Osteocyte (in vitro differentiated cells): ENCODE measurements at regions not wholly inside any gene's neighbourhood (a gene's known extent, or its start where the extent isn't known, plus 50 kb on each side); places are given as distances from the start of the nearest gene placed in this dataset.

ENCODE experiments used
- DNase-seq: peaks from one replicate; pipeline ENCODE4 v3.0.0; 2021; ENCODE audit warnings: mixed read lengths; ENCODE audit not compliant: unreplicated experiment; ENCODE audit errors: extremely low spot score
- H3K27ac Mint-ChIP-seq: one replicate; pipeline ENCODE4 v1.8.0; 2021; ENCODE audit warnings: mild to moderate bottlenecking, mixed read lengths; ENCODE audit not compliant: unreplicated experiment
- H3K27me3 Mint-ChIP-seq: one replicate; pipeline ENCODE4 v1.8.0; 2021; ENCODE audit warnings: mixed read lengths; ENCODE audit not compliant: unreplicated experiment
- H3K36me3 Mint-ChIP-seq: one replicate; pipeline ENCODE4 v1.8.0; 2021; ENCODE audit warnings: mixed read lengths; ENCODE audit not compliant: unreplicated experiment
- H3K4me1 Mint-ChIP-seq: one replicate; pipeline ENCODE4 v1.8.0; 2021; ENCODE audit warnings: mixed read lengths; ENCODE audit not compliant: unreplicated experiment
- H3K4me3 Mint-ChIP-seq: one replicate; pipeline ENCODE4 v1.8.0; 2021; ENCODE audit warnings: mild to moderate bottlenecking, moderate library complexity, mixed read lengths; ENCODE audit not compliant: unreplicated experiment
- H3K9me3 Mint-ChIP-seq: one replicate; pipeline ENCODE4 v1.8.0; 2021; ENCODE audit warnings: mixed read lengths; ENCODE audit not compliant: unreplicated experiment
- CTCF ChIP-seq: fragments of 200-600 bp; sonication (generic); IDR thresholded peaks from 2 replicates; pipeline ENCODE4 v1.5.0; 2021; ENCODE audit warnings: antibody characterized with exemption, mild to moderate bottlenecking, moderate library complexity

- no peak for TF ChIP-seq CTCF
- no peak overlapping the region for H3K4me3 Mint-ChIP-seq
- no peak overlapping the region for H3K27ac Mint-ChIP-seq
- H3K27me3 Mint-ChIP-seq: no peaks in the 10 kb centered on the region
- no peak for DNase-seq
- no peaks in the 10 kb centered on the region for H3K4me1 Mint-ChIP-seq
- H3K9me3 Mint-ChIP-seq: peaks cover 3% of the 10 kb centered on the region
- H3K36me3 Mint-ChIP-seq: no peaks in the 10 kb centered on the region
Measured at GRCh38 chr2:70368545-70368944, 66.7 kb upstream of the FAM136A start.

GRCh38 chr2:70367722-70368323 is 66.0 kb upstream of the FAM136A start:
- H3K27me3 Mint-ChIP-seq: no peaks in the 10 kb centered on the region
- H3K4me3 Mint-ChIP-seq: no peak overlapping the region
- H3K27ac Mint-ChIP-seq: no peak overlapping the region
- no peaks in the 10 kb centered on the region for H3K4me1 Mint-ChIP-seq
- TF ChIP-seq CTCF: no peak
- no peak for DNase-seq
- H3K36me3 Mint-ChIP-seq: no peaks in the 10 kb centered on the region
- H3K9me3 Mint-ChIP-seq: peaks cover 3% of the 10 kb centered on the region

GRCh38 chr2:70362661-70363060 is 60.8 kb upstream of the FAM136A start:
- Mint-ChIP-seq H3K4me1 (no peaks in the 10 kb centered on the region), H3K27me3 (peaks cover 4% of the 10 kb centered on the region), H3K9me3 (no peaks in the 10 kb centered on the region), H3K36me3 (no peaks in the 10 kb centered on the region), H3K4me3 (no peak overlapping the region), H3K27ac (no peak overlapping the region)
- TF ChIP-seq CTCF: no peak
- DNase-seq: no peak

- Mint-ChIP-seq H3K36me3 (no peaks in the 10 kb centered on the region), H3K4me3 (no peak overlapping the region), H3K9me3 (no peaks in the 10 kb centered on the region), H3K27ac (no peak overlapping the region), H3K4me1 (no peaks in the 10 kb centered on the region), H3K27me3 (peaks cover 7% of the 10 kb centered on the region)
- no peak for DNase-seq
- no peak for TF ChIP-seq CTCF
Measured at GRCh38 chr2:70360661-70361270, 58.9 kb upstream of the FAM136A start.

DNA sequence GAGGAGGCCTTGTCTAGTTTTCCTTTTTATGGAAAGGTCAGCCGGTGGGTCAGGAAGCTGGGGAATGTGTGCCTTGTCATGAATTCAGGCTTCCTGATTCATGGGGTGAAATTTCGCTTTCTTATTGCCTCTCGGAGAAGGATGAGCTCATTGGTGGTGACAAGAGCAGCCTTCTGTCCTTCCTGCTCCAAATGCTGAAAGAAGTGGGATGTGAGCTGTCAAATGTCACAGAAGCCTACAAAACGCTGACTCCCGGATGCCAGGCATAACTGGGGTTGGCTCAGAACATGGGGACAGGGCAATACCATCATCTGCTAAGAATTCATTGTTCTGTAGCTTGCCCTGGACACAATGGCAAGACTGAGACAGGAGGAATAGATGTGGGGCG is 55.8 kb upstream of the FAM136A start:
- no peak overlapping the region for H3K27ac Mint-ChIP-seq
- H3K27me3 Mint-ChIP-seq: peaks cover 19% of the 10 kb centered on the region
- TF ChIP-seq CTCF: no peak
- H3K9me3 Mint-ChIP-seq: no peaks in the 10 kb centered on the region
- H3K4me1 Mint-ChIP-seq: no peaks in the 10 kb centered on the region
- H3K36me3 Mint-ChIP-seq: no peaks in the 10 kb centered on the region
- DNase-seq: no peak
- no peak overlapping the region for H3K4me3 Mint-ChIP-seq
